ENCODE measurements at regions not wholly inside any gene's neighbourhood (a gene's known extent, or its start where the extent isn't known, plus 50 kb on each side); places are given as distances from the start of the nearest gene placed in this dataset.

DNA sequence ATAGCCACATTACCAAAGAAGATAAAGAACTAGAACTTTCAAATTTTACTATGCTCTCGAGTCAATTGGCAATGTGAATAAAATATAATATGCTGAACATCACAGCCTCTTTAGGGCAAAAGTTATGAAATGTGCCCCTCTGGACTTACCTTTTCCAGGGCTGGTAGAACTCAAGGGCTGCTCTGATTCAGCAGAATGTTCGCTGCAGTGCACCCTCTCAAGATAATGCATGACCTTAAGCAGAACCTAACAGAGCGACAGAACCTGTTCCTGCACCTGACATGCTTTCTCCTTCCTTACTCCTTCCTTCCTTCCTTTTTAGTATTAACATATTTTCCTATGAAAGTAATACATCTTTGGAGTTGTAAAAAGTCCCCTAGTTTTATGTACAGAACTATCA, 65.4 kb upstream of the STXBP5 start:
- TF ChIP-seq, protein P1, sequence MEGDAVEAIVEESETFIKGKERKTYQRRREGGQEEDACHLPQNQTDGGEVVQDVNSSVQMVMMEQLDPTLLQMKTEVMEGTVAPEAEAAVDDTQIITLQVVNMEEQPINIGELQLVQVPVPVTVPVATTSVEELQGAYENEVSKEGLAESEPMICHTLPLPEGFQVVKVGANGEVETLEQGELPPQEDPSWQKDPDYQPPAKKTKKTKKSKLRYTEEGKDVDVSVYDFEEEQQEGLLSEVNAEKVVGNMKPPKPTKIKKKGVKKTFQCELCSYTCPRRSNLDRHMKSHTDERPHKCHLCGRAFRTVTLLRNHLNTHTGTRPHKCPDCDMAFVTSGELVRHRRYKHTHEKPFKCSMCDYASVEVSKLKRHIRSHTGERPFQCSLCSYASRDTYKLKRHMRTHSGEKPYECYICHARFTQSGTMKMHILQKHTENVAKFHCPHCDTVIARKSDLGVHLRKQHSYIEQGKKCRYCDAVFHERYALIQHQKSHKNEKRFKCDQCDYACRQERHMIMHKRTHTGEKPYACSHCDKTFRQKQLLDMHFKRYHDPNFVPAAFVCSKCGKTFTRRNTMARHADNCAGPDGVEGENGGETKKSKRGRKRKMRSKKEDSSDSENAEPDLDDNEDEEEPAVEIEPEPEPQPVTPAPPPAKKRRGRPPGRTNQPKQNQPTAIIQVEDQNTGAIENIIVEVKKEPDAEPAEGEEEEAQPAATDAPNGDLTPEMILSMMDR (IDR thresholded peaks at IDR 0.05; ENCODE audit: control extremely low read depth, extremely low read depth): no peak
- Histone ChIP-seq H3K36me3 (ENCODE audit: control insufficient read depth in 4 of 4, insufficient read depth in 4 of 4, low read length in 4 of 4) (no peaks in the 10 kb centered on the region), H3K9me3 (ENCODE audit: control insufficient read depth in 4 of 4, insufficient read depth in 3 of 4, low read length in 3 of 4) (no peaks in the 10 kb centered on the region), H3K9ac (ENCODE audit: insufficient read depth in 1 of 2, low read length in 2 of 2) (no peak overlapping the region), H3K27ac (ENCODE audit: low read depth in 1 of 2, low read length in 1 of 2) (no peak overlapping the region), H3K4me1 (ENCODE audit: control insufficient read depth in 5 of 5, insufficient read depth in 5 of 5, low read length in 5 of 5) (no peaks in the 10 kb centered on the region), H3K27me3 (ENCODE audit: control insufficient read depth in 3 of 3, insufficient read depth in 3 of 3, low read length in 2 of 3) (no peaks in the 10 kb centered on the region), H3K4me3 (no peak overlapping the region)
- ATAC-seq (ENCODE audit: insufficient read depth, low FRiP score): no peak
- no peak for DNase-seq
- WGBS, 2 donors: 81 to 85% methylated on average over 3 of the region's 3 CpGs

DNA sequence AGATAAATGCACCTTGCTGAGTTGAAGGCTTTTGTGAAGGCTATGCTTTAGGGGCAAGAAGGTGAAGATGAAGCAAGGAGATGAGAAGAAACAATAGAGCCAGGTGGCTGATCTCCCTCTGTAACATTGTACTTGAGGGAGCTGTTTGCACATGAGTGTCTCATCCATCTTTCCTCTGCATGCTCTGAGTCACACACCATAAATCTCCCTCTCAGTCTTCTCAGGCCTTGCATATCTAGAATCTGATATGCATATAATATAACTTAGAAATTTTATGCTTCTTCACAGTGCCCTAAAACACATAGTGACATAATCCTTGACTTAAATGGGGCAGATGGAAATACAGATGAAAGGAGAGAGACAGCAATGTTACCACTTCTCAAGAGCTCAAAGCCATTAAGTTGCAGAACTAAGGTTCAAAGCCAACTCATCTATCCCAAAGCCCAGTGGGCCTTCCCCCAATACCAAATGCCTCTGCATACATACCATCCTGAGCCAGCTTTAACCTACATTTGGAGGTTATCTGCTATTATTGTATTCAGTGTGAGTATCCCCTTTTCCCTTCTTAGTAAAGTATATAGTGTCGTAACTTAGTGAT, 62.4 kb upstream of the STXBP5 start:
- WGBS, 2 donors: 100% methylated on average over 1 of the region's 1 CpG

DNA sequence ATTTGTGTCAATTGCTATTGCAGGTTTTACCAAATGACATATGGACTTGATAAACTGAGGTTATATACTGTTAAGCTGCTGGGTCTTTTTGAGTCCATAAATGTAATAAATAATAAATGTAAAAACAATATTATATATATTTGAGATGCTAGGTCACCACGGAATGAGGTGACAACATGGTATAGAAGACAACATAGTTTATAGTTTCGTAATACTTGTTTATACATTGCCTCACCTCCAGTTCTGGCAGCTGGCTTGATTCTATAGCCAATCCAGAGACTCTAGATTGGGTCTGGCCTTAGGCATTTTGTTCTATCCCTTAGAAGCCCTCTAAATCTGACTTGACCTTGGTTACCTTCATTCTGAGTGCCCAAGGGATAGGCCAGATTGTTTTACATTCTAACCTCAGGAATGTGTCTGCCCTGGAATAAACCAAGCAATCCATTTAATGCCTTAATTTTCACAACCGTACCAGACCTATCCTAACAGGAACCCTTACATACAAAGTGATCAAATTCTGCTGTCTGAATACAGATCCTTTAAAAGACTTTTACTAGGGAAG, 61.5 kb upstream of the STXBP5 start:
- ATAC-seq (ENCODE audit: insufficient read depth, low FRiP score): no peak
- H3K27ac ChIP-seq (ENCODE audit: low read depth in 1 of 2, low read length in 1 of 2): no peak overlapping the region
- H3K9ac ChIP-seq (ENCODE audit: insufficient read depth in 1 of 2, low read length in 2 of 2): no peak overlapping the region
- TF ChIP-seq, protein P1 (IDR thresholded peaks at IDR 0.05; ENCODE audit: control extremely low read depth, extremely low read depth): no peak
- DNase-seq: no peak
- WGBS, 2 donors: 77 to 84% methylated on average over 3 of the region's 3 CpGs
- no peaks in the 10 kb centered on the region for H3K36me3 ChIP-seq (ENCODE audit: control insufficient read depth in 4 of 4, insufficient read depth in 4 of 4, low read length in 4 of 4)
- peaks cover 0 to 2% (median 0%) of the 10 kb centered on the region in 5 donors for H3K4me1 ChIP-seq (ENCODE audit: control insufficient read depth in 5 of 5, insufficient read depth in 5 of 5, low read length in 5 of 5)
- no peaks in the 10 kb centered on the region for H3K9me3 ChIP-seq (ENCODE audit: control insufficient read depth in 4 of 4, insufficient read depth in 3 of 4, low read length in 3 of 4)
- no peak overlapping the region for H3K4me3 ChIP-seq
- no peaks in the 10 kb centered on the region for H3K27me3 ChIP-seq (ENCODE audit: control insufficient read depth in 3 of 3, insufficient read depth in 3 of 3, low read length in 2 of 3)

More for the DNA sequence above, 62.4 kb upstream of the STXBP5 start:
- Histone ChIP-seq H3K9ac (ENCODE audit: insufficient read depth in 1 of 2, low read length in 2 of 2) (no peak overlapping the region), H3K36me3 (ENCODE audit: control insufficient read depth in 4 of 4, insufficient read depth in 4 of 4, low read length in 4 of 4) (no peaks in the 10 kb centered on the region), H3K4me3 (no peak overlapping the region), H3K4me1 (ENCODE audit: control insufficient read depth in 5 of 5, insufficient read depth in 5 of 5, low read length in 5 of 5) (peaks cover 0 to 2% (median 0%) of the 10 kb centered on the region in 5 donors), H3K27me3 (ENCODE audit: control insufficient read depth in 3 of 3, insufficient read depth in 3 of 3, low read length in 2 of 3) (no peaks in the 10 kb centered on the region), H3K27ac (ENCODE audit: low read depth in 1 of 2, low read length in 1 of 2) (no peak overlapping the region), H3K9me3 (ENCODE audit: control insufficient read depth in 4 of 4, insufficient read depth in 3 of 4, low read length in 3 of 4) (no peaks in the 10 kb centered on the region)
- ATAC-seq (ENCODE audit: insufficient read depth, low FRiP score) (no peak), DNase-seq (no peak)
- TF ChIP-seq, protein P1 (IDR thresholded peaks at IDR 0.05; ENCODE audit: control extremely low read depth, extremely low read depth): no peak

Measured in lung (tissue), 11 donors.